ENCODE measurements at regions not wholly inside any gene's neighbourhood (a gene's known extent, or its start where the extent isn't known, plus 50 kb on each side); places are given as distances from the start of the nearest gene placed in this dataset.

GRCh38 chr12:23113781-23114180 lies 488.8 kb downstream of the ETNK1 start:
- Histone ChIP-seq H3K4me2 (ENCODE audit: low read depth, low read length, poor library complexity, severe bottlenecking) (no peak overlapping the region), H3K36me3 (ENCODE audit: low read length) (no peaks in the 10 kb centered on the region), H3F3A (ENCODE audit: insufficient read depth) (no peaks in the 10 kb centered on the region), H3K9me2 (replicated peaks; ENCODE audit: insufficient read depth, low read length) (no peaks in the 10 kb centered on the region), H3K79me2 (ENCODE audit: insufficient read depth, low read length) (no peaks in the 10 kb centered on the region), H3K4me3 (ENCODE audit: insufficient read depth, low read length, poor library complexity, severe bottlenecking) (no peak overlapping the region), H2AFZ (ENCODE audit: low read depth, low read length, severe bottlenecking) (no peak overlapping the region), H3K9ac (ENCODE audit: low read length) (no peak overlapping the region), H3K27ac (ENCODE audit: low read depth, low read length) (no peak overlapping the region), H3K9me3 (ENCODE audit: insufficient read depth, low read length) (no peaks in the 10 kb centered on the region), H4K20me1 (ENCODE audit: low read depth, low read length) (no peaks in the 10 kb centered on the region), H3K27me3 (ENCODE audit: low read length) (no peaks in the 10 kb centered on the region)
- no peak for TF ChIP-seq CTCF (IDR thresholded peaks at IDR 0.05; ENCODE audit: insufficient read depth, low read length, poor library complexity, severe bottlenecking)
- no peak for TF ChIP-seq EZH2phosphoT487 (conservative IDR thresholded peaks at IDR 0.05; ENCODE audit: low read length)

GRCh38 chr12:23115984-23116383 lies 491.0 kb downstream of the ETNK1 start:
- no peak overlapping the region for H2AFZ ChIP-seq (ENCODE audit: low read depth, low read length, severe bottlenecking)
- H4K20me1 ChIP-seq (ENCODE audit: low read depth, low read length), result no peaks in the 10 kb centered on the region
- no peak overlapping the region for H3K4me2 ChIP-seq (ENCODE audit: low read depth, low read length, poor library complexity, severe bottlenecking)
- H3F3A ChIP-seq (ENCODE audit: insufficient read depth), result no peaks in the 10 kb centered on the region
- no peaks in the 10 kb centered on the region for H3K9me2 ChIP-seq (replicated peaks; ENCODE audit: insufficient read depth, low read length)
- H3K79me2 ChIP-seq (ENCODE audit: insufficient read depth, low read length), result no peaks in the 10 kb centered on the region
- no peaks in the 10 kb centered on the region for H3K27me3 ChIP-seq (ENCODE audit: low read length)
- no peaks in the 10 kb centered on the region for H3K9me3 ChIP-seq (ENCODE audit: insufficient read depth, low read length)
- no peak for TF ChIP-seq CTCF (IDR thresholded peaks at IDR 0.05; ENCODE audit: insufficient read depth, low read length, poor library complexity, severe bottlenecking)
- TF ChIP-seq EZH2phosphoT487 (conservative IDR thresholded peaks at IDR 0.05; ENCODE audit: low read length), result no peak
- H3K27ac ChIP-seq (ENCODE audit: low read depth, low read length), result no peak overlapping the region
- H3K4me3 ChIP-seq (ENCODE audit: insufficient read depth, low read length, poor library complexity, severe bottlenecking), result no peak overlapping the region
- no peaks in the 10 kb centered on the region for H3K36me3 ChIP-seq (ENCODE audit: low read length)
- H3K9ac ChIP-seq (ENCODE audit: low read length), result no peak overlapping the region

GRCh38 chr12:23126794-23127193 lies 501.8 kb downstream of the ETNK1 start:
- Histone ChIP-seq H3K27ac (ENCODE audit: low read depth, low read length) (no peak overlapping the region), H3K4me3 (ENCODE audit: insufficient read depth, low read length, poor library complexity, severe bottlenecking) (no peak overlapping the region), H3F3A (ENCODE audit: insufficient read depth) (no peaks in the 10 kb centered on the region), H3K36me3 (ENCODE audit: low read length) (no peaks in the 10 kb centered on the region), H3K79me2 (ENCODE audit: insufficient read depth, low read length) (no peaks in the 10 kb centered on the region), H3K9me2 (replicated peaks; ENCODE audit: insufficient read depth, low read length) (no peaks in the 10 kb centered on the region), H3K27me3 (ENCODE audit: low read length) (no peaks in the 10 kb centered on the region), H3K9ac (ENCODE audit: low read length) (no peak overlapping the region), H3K9me3 (ENCODE audit: insufficient read depth, low read length) (no peaks in the 10 kb centered on the region), H2AFZ (ENCODE audit: low read depth, low read length, severe bottlenecking) (no peak overlapping the region), H3K4me2 (ENCODE audit: low read depth, low read length, poor library complexity, severe bottlenecking) (no peak overlapping the region), H4K20me1 (ENCODE audit: low read depth, low read length) (no peaks in the 10 kb centered on the region)
- no peak for TF ChIP-seq CTCF (IDR thresholded peaks at IDR 0.05; ENCODE audit: insufficient read depth, low read length, poor library complexity, severe bottlenecking)
- no peak for TF ChIP-seq EZH2phosphoT487 (conservative IDR thresholded peaks at IDR 0.05; ENCODE audit: low read length)
